HEK293T (cell line): ENCODE measurements at regions not wholly inside any gene's neighbourhood (a gene's known extent, or its start where the extent isn't known, plus 50 kb on each side); places are given as distances from the start of the nearest gene placed in this dataset.

ENCODE experiments used
- CTCF ChIA-PET: fragments of 350-600 bp; formaldehyde crosslinking; extraction: SDS; loops from one replicate; lab custom pipeline; 2021; ENCODE audit warnings: antibody characterized with exemption, inconsistent platforms; lab: Yijun Ruan, JAX
- POLR2A ChIA-PET: fragments of 350-600 bp; formaldehyde crosslinking; extraction: SDS; loops from one replicate; lab custom pipeline; 2020; ENCODE audit warnings: antibody characterized with exemption, inconsistent platforms; lab: Yijun Ruan, JAX
- DNase-seq: peaks from one replicate; pipeline ENCODE4 v3.0.0; 2012; ENCODE audit warnings: mixed read lengths; ENCODE audit errors: extremely low spot score
- ARNT ChIP-seq: fragments of 450-650 bp; IDR thresholded peaks from 2 replicates; pipeline ENCODE4 v1.6.1; 2017; ENCODE audit warnings: mild to moderate bottlenecking
- BHLHE40 ChIP-seq: fragments of 450-650 bp; IDR thresholded peaks from 2 replicates; pipeline ENCODE4 v1.6.1; 2016; ENCODE audit warnings: mild to moderate bottlenecking, moderate library complexity, borderline replicate concordance
- CTBP1 ChIP-seq: fragments of 450-650 bp; IDR thresholded peaks from 2 replicates; pipeline ENCODE4 v1.6.1; 2016; ENCODE audit warnings: borderline replicate concordance
- ELF4 ChIP-seq: fragments of 450-650 bp; IDR thresholded peaks from 2 replicates; pipeline ENCODE4 v1.6.1; 2017; ENCODE audit warnings: antibody characterized with exemption
- FOXA1 ChIP-seq: fragments of 450-650 bp; IDR thresholded peaks from 2 replicates; pipeline ENCODE4 v1.6.1; 2016; ENCODE audit warnings: mild to moderate bottlenecking
- FOXK2 ChIP-seq: fragments of 450-650 bp; IDR thresholded peaks from 2 replicates; pipeline ENCODE4 v1.6.1; 2016; ENCODE audit warnings: mild to moderate bottlenecking
- FOXM1 ChIP-seq: fragments of 450-650 bp; IDR thresholded peaks from 2 replicates; pipeline ENCODE4 v1.6.1; 2017; ENCODE audit warnings: mild to moderate bottlenecking, borderline replicate concordance
- HDGF ChIP-seq: fragments of 450-650 bp; IDR thresholded peaks from 2 replicates; pipeline ENCODE4 v1.6.1; 2017; ENCODE audit warnings: antibody characterized with exemption, borderline replicate concordance
- L3MBTL2 ChIP-seq: fragments of 450-650 bp; conservative IDR thresholded peaks from 2 replicates; pipeline ENCODE4 v1.6.1; 2016; ENCODE audit warnings: mild to moderate bottlenecking
- LEF1 ChIP-seq: fragments of 450-650 bp; IDR thresholded peaks from 2 replicates; pipeline ENCODE4 v1.6.1; 2017; ENCODE audit warnings: mild to moderate bottlenecking, borderline replicate concordance
- NFRKB ChIP-seq: fragments of 450-650 bp; IDR thresholded peaks from 2 replicates; pipeline ENCODE4 v1.6.1; 2016; ENCODE audit warnings: mild to moderate bottlenecking, moderate library complexity
- SP1 ChIP-seq: fragments of 450-650 bp; IDR thresholded peaks from 2 replicates; pipeline ENCODE4 v1.6.1; 2017
- SUZ12 ChIP-seq: fragments of 450-650 bp; IDR thresholded peaks from 2 replicates; pipeline ENCODE4 v1.6.1; 2016; ENCODE audit warnings: mild to moderate bottlenecking
- TARDBP ChIP-seq: fragments of 450-650 bp; IDR thresholded peaks from 2 replicates; pipeline ENCODE4 v1.6.1; 2016
- ZNF384 ChIP-seq: fragments of 450-650 bp; IDR thresholded peaks from 2 replicates; pipeline ENCODE4 v1.6.1; 2016
- TF ChIP-seq, protein P1 (sequence below): fragments of 450-650 bp; IDR thresholded peaks from 2 replicates; pipeline ENCODE4 v1.6.1; 2016

DNA sequence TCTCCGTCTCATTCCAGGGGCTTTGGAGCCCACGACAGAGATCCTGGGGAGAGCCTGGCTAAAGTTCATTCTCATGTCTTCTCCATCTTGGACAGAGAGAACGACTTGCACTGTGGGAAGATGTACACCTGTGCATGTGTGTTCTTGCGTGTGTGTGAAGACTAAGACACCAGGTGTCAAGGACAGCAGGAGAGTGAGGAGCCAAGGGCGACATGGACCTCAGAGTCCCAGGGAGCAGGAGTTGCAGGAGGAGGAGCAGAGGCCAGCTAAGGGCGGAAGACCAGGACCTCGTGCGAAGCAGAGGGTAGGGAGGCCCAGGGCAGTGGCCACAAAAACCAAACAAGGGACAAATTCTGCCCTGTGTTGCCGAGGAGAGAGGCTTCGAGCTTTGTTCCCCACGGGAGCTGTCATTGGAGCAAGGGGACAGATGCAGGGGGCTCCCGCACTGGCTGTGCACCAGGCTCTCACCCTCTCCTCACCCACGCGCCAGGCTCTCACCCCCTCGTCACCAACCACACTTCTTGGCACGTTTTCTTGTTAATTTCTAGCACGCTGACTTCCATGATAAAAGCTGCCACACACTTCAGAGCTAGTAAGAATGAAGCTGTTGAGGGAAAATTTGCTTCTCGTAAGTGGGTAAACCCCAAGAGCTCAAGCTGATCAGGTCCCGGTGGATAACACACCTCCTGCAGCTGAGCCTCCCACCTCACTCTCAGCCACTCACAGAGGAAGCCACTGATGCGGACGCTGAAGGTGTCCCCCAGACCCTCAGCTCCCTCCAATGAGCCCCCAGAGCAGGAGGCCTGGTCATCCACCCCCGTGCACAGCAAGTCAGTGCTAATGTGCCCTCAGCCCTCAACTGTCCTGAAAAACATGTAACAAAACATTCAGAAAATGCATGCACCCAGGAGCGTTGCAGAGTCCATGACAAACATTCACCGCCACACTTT lies 62.6 kb downstream of the DLL1 start:
- CTCF ChIA-PET = no interaction called here
- DNase-seq = no peak
- POLR2A ChIA-PET = no interaction called here
- TF ChIP-seq FOXM1 = no peak
- no peak for TF ChIP-seq TARDBP
- no peak for TF ChIP-seq ZNF384

DNA sequence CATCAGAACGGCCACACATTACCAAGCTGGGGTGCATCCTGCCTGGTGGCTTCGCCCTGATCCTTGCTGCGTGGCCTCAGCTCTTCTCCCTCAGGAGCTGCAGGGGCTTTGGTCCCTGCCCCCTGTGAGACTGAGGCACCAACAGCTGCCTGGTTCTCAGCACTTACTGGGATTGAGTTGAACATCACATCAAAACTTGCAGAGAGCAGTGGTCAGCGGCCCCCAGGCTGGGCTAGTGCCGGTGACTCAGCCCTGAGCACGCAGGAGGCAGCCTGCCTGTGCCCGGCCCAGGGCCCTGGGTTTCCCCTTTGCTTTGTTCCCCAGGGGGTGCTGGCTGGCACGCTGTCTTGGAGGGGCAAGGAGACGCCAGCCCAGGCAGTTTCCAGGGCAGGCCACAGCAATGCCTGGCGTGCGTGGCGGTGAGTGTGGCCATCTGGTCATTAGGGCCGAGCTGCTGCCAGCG lies 63.3 kb downstream of the DLL1 start:
- CTCF ChIA-PET = no interaction called here
- POLR2A ChIA-PET = no interaction called here
- DNase-seq = no peak
- TF ChIP-seq TARDBP (no peak), NFRKB (no peak), FOXA1 (no peak), ARNT (no peak), FOXK2 (no peak), ELF4 (no peak), BHLHE40 (no peak), L3MBTL2 (no peak), SP1 (no peak), ZNF384 (no peak), HDGF (no peak), CTBP1 (no peak), FOXM1 (no peak), LEF1 (no peak), SUZ12 (no peak)
- TF ChIP-seq, protein P1, sequence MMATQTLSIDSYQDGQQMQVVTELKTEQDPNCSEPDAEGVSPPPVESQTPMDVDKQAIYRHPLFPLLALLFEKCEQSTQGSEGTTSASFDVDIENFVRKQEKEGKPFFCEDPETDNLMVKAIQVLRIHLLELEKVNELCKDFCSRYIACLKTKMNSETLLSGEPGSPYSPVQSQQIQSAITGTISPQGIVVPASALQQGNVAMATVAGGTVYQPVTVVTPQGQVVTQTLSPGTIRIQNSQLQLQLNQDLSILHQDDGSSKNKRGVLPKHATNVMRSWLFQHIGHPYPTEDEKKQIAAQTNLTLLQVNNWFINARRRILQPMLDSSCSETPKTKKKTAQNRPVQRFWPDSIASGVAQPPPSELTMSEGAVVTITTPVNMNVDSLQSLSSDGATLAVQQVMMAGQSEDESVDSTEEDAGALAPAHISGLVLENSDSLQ = no peak

DNA sequence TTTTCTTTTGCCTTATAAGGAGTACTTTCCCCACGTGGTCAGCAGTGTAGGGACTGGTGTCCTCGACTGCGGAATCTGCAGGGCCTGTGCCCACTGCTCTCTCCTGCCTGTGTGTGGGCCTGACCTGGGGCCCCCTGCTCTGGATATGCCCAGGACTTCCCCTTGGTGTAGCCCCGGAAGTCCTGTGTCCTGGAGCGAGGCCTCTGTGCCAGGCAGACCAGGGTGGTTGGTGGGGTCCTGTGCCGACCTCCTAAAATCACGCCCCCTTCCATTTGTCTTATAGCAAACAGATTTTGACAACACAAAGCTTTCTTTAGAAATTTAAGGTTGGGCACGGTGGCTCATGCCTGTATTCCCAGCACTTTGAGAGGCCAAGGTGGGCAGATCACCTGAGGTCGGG lies 64.2 kb downstream of the DLL1 start:
- POLR2A ChIA-PET = no interaction called here
- TF ChIP-seq FOXM1 (no peak), L3MBTL2 (no peak), FOXK2 (no peak), HDGF (no peak), ELF4 (no peak), FOXA1 (no peak), LEF1 (no peak), NFRKB (no peak), SP1 (no peak), CTBP1 (no peak), ARNT (no peak), TARDBP (no peak), BHLHE40 (no peak), ZNF384 (no peak)
- TF ChIP-seq, protein P1 = no peak
- DNase-seq = no peak
- CTCF ChIA-PET = no interaction called here

DNA sequence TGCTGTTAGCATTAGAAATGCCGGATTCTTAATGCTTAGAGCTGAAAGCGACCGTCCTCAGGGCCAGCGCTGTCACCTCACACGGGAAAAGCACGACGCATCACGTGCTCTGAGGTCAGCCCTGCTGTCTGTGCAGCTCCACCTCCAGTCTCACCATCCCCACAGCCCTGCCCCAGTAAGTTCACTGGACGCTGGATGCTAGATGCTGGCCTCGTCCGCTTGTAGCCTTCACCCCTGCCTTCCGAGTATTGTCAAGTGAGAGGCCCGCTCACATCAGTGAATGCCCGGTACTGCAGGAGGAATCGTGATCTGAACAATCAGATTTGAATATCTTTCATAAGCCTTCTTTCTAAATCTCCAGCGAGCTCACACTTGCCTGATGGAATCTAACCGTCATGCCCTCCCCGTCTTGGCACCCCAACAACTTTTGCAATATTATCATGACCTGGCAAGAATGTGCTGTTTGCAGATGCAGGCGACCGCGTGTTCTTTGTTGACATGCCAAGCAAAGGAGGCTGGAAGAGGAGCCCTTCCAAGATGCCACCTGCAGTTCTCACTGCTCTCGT lies 64.9 kb downstream of the DLL1 start:
- CTCF ChIA-PET = interaction anchor here (0.7 kb wide), 1 partner anchor 1318 kb away, joined by 4 read pairs; no protein-coding TSS in a partner anchor

DNA sequence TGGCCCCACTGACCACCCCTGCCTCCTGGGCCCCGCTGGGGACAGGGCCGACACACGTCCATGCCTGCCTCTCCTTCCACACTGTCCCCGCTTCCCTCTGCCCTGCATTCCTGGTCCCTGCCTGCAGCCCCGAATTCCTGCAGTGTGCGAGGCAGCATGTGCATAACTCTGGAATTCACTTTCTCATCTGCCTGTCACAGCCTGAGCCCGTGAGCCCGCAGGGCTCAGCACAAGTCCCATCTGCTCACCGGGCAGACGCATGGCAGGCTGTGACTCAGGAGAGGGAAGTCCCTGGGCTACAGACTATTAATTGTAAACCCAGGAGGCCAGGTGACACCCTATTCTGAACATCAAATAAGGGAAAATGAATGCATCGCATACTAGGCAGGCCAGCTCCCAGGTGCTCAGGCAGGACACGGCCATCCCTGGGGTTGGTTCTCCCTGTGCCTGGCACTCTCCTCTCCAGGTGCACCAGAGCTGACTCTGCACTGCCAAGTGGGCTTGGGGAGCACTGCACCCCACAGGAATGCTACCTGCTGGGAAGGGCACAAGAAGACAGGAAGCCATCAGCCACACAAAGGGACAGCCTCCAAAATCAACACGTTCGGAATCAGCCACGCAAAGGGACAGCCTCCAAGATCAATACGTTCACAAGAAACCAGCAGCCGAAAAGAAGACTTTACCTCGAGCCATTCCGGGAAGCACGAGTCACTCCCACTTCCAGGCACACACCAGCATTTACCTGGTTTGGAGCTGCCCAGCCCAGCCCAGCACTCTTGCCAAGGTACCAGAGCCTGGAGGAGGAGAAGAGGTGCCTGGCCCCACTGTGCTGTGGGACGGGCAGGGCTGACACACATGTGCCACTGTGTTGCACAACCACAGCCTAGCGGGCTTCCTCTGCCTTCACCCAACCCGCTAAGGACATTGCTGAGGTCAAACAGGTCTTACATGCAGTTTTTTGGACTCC lies 65.9 kb downstream of the DLL1 start:
- POLR2A ChIA-PET = no interaction called here
- TF ChIP-seq CTBP1 = no peak
- no peak for TF ChIP-seq TARDBP
- TF ChIP-seq BHLHE40 = no peak
- no peak for TF ChIP-seq FOXA1
- TF ChIP-seq, protein P1 = no peak
- TF ChIP-seq ELF4 = no peak
- no peak for TF ChIP-seq ZNF384
- no peak for DNase-seq
- CTCF ChIA-PET = interaction anchor here (0.7 kb wide), 1 partner anchor 1317 kb away, joined by 4 read pairs; no protein-coding TSS in a partner anchor

More for the DNA sequence above, 64.9 kb downstream of the DLL1 start:
- TF ChIP-seq SUZ12 (no peak), ZNF384 (no peak), SP1 (no peak), FOXA1 (no peak), L3MBTL2 (no peak)
- TF ChIP-seq, protein P1 = no peak
- DNase-seq = no peak
- POLR2A ChIA-PET = no interaction called here
